GM12864 (cell line): ENCODE measurements at regions not wholly inside any gene's neighbourhood (a gene's known extent, or its start where the extent isn't known, plus 50 kb on each side); places are given as distances from the start of the nearest gene placed in this dataset.

ENCODE experiments used
- DNase-seq: peaks from one replicate; pipeline ENCODE4 v3.0.0-alpha.2; 2011; ENCODE audit warnings: low read depth
- H3K4me3 ChIP-seq: 2 replicates; pipeline ENCODE4 v1.5.1; 2011; ENCODE audit warnings: mild to moderate bottlenecking, low read depth, low read length, control low read depth
- TF ChIP-seq, protein P1 (sequence below): IDR thresholded peaks from 2 replicates; pipeline ENCODE4 v1.5.1; 2011; ENCODE audit warnings: low read depth, mild to moderate bottlenecking, moderate library complexity, low read length, control low read depth, inconsistent platforms; ENCODE audit errors: missing control alignments

DNA sequence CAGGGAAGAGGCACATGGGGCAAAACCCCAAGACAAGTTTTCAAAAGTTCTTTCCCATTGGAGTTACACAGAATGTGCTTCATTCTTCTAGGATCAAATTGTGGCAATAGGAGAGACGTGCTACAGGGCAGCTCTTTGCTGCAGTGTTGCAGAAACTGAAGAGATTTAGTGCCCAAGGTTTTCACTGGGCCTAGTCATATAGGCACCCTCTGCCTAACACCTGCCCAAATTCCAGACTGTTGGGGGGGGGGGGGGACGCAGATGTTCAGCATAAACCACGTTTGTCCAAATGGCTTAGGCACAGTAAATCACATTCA lies 346.8 kb upstream of the ZNF717 start:
- TF ChIP-seq, protein P1, sequence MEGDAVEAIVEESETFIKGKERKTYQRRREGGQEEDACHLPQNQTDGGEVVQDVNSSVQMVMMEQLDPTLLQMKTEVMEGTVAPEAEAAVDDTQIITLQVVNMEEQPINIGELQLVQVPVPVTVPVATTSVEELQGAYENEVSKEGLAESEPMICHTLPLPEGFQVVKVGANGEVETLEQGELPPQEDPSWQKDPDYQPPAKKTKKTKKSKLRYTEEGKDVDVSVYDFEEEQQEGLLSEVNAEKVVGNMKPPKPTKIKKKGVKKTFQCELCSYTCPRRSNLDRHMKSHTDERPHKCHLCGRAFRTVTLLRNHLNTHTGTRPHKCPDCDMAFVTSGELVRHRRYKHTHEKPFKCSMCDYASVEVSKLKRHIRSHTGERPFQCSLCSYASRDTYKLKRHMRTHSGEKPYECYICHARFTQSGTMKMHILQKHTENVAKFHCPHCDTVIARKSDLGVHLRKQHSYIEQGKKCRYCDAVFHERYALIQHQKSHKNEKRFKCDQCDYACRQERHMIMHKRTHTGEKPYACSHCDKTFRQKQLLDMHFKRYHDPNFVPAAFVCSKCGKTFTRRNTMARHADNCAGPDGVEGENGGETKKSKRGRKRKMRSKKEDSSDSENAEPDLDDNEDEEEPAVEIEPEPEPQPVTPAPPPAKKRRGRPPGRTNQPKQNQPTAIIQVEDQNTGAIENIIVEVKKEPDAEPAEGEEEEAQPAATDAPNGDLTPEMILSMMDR, result no peak

GRCh38 chr3:76134166-76134565 lies 348.8 kb upstream of the ZNF717 start:
- no peak overlapping the region for H3K4me3 ChIP-seq
- no peak for DNase-seq
- TF ChIP-seq, protein P1, result no peak

More for the DNA sequence above, 346.8 kb upstream of the ZNF717 start:
- H3K4me3 ChIP-seq, result no peak overlapping the region
- DNase-seq, result no peak

GRCh38 chr3:76138921-76139320 lies 353.6 kb upstream of the ZNF717 start:
- TF ChIP-seq, protein P1, result no peak
- DNase-seq, result no peak
- H3K4me3 ChIP-seq, result no peak overlapping the region

- TF ChIP-seq, protein P1, result no peak
- no peak overlapping the region for H3K4me3 ChIP-seq
- DNase-seq, result no peak
Measured at GRCh38 chr3:76147846-76148245, 362.5 kb upstream of the ZNF717 start.

DNA sequence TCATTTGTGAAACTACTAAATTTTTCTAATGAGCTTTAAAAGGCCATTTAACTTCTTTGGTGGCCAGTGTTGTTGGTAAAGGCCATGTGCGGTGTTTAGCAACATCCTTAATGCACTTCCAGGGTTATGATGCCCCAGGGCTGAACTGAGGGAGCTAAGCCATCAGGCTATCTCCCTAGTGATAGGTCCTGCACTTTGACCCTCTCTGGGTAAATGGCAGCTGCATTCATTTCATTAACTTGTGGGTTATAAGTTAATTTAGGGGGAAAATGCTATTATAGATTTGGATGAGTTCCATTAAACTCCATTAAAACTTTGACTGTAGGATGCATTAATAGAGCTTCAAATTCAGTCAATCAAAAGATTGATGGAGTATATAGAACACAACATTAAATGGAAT lies 366.7 kb upstream of the ZNF717 start:
- H3K4me3 ChIP-seq, result no peak overlapping the region
- TF ChIP-seq, protein P1, result no peak
- DNase-seq, result no peak

- no peak overlapping the region for H3K4me3 ChIP-seq
- TF ChIP-seq, protein P1, result no peak
- DNase-seq, result no peak
Measured at GRCh38 chr3:76161856-76162255, 376.5 kb upstream of the ZNF717 start.

DNA sequence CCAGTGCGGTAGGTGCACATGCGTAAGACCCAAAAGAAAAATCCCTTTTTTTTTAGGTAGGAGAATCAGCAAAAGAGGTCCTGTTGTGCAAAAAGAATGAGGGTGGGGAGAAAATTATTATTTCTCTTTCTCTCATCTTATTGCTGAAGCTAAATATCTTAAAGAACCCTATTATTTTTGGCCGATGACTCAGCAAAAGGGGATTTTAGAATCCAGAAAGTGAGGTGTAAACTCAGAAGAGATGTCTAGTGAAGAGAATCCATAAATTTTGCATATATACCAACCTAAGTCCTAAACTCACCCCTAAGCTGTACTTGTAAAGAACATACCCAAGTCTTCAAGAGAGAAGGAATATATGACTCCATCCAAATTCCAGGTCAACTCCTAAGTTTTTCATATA lies 386.3 kb upstream of the ZNF717 start:
- no peak for DNase-seq

More for the DNA sequence above, 386.3 kb upstream of the ZNF717 start:
- no peak overlapping the region for H3K4me3 ChIP-seq
- TF ChIP-seq, protein P1, result no peak
